ENCODE measurements at regions not wholly inside any gene's neighbourhood (a gene's known extent, or its start where the extent isn't known, plus 50 kb on each side); places are given as distances from the start of the nearest gene placed in this dataset.

DNA sequence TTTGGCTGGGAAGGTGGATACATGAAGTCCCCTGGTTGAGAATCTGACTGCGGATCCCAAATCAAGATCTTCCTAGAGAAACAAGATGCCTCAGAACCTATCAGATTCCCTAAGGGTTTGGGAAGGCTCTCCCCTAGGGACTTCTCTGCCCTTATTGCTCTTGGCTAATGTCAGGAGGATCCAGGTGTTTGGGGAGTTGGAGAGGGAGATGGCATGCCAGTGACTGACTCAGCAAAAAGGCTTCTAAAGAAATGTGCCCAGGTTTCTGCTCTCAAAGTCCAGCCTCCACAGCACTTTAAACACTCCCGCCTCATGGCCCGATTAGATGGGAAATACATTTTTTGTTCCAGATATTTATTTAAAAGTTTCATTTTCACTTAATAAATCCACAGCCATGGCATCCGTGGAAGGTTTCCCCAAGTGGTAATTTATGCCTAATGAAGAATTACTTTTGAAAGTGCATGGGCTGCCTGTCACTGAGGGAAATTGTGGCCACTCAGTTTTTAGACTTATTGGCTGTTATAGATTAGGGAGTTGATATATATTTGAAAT lies 156.4 kb downstream of the OSR1 start:
- no peaks in the 10 kb centered on the region for H4K20me1 ChIP-seq (ENCODE audit: control insufficient read depth, extremely low read depth, insufficient read depth, low read length)
- H3K9me1 ChIP-seq (ENCODE audit: control insufficient read depth, extremely low read depth, insufficient read depth, low read length) = no peaks in the 10 kb centered on the region
- no peaks in the 10 kb centered on the region for H3K36me3 ChIP-seq (ENCODE audit: control insufficient read depth in 2 of 2, extremely low read depth in 1 of 2, insufficient read depth in 2 of 2, low read length in 2 of 2)
- H3K4me1 ChIP-seq (ENCODE audit: control insufficient read depth, extremely low read depth, insufficient read depth, low read length) = no peaks in the 10 kb centered on the region
- dilution Hi-C loops (cut with MboI; ENCODE audit: extremely low pct_ligation_motif_present, low sequenced_read_pairs) = no loop called here
- H3K79me2 ChIP-seq (ENCODE audit: control insufficient read depth, insufficient read depth, low read length) = no peaks in the 10 kb centered on the region
- H3K27ac ChIP-seq (ENCODE audit: control insufficient read depth, insufficient read depth, low read length) = no peak overlapping the region
- TF ChIP-seq EZH2 (IDR thresholded peaks at IDR 0.05; ENCODE audit: low read length) = no peak
- TF ChIP-seq, protein P1, sequence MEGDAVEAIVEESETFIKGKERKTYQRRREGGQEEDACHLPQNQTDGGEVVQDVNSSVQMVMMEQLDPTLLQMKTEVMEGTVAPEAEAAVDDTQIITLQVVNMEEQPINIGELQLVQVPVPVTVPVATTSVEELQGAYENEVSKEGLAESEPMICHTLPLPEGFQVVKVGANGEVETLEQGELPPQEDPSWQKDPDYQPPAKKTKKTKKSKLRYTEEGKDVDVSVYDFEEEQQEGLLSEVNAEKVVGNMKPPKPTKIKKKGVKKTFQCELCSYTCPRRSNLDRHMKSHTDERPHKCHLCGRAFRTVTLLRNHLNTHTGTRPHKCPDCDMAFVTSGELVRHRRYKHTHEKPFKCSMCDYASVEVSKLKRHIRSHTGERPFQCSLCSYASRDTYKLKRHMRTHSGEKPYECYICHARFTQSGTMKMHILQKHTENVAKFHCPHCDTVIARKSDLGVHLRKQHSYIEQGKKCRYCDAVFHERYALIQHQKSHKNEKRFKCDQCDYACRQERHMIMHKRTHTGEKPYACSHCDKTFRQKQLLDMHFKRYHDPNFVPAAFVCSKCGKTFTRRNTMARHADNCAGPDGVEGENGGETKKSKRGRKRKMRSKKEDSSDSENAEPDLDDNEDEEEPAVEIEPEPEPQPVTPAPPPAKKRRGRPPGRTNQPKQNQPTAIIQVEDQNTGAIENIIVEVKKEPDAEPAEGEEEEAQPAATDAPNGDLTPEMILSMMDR (optimal IDR thresholded peaks at IDR 0.05 in 1 of 3, IDR thresholded peaks at IDR 0.05 in 1 of 3, conservative IDR thresholded peaks at IDR 0.05 in 1 of 3; ENCODE audit: extremely low read depth in 1 of 3, insufficient read depth in 2 of 3, low read length in 3 of 3) = no peak
- no peak overlapping the region for H2AFZ ChIP-seq (ENCODE audit: control insufficient read depth, low read length)
- DNase-seq (ENCODE audit: low read depth, low spot score) (no peak), FAIRE-seq (no peak)
- H3K9me3 ChIP-seq (ENCODE audit: control insufficient read depth, low read depth, low read length) = no peaks in the 10 kb centered on the region
- no peak overlapping the region for H3K4me2 ChIP-seq (ENCODE audit: control insufficient read depth, extremely low read depth, insufficient read depth, low read depth, low read length)
- H3K27me3 ChIP-seq (ENCODE audit: control insufficient read depth, extremely low read depth, insufficient read depth, low read length) = no peaks in the 10 kb centered on the region
- no peak overlapping the region for H3K9ac ChIP-seq (ENCODE audit: control insufficient read depth, extremely low read depth, insufficient read depth, low read length)
- no peak overlapping the region for H3K4me3 ChIP-seq (ENCODE audit: control insufficient read depth in 2 of 3, extremely low read depth in 1 of 3, insufficient read depth in 2 of 3, low read depth in 1 of 3, low read length in 3 of 3)

DNA sequence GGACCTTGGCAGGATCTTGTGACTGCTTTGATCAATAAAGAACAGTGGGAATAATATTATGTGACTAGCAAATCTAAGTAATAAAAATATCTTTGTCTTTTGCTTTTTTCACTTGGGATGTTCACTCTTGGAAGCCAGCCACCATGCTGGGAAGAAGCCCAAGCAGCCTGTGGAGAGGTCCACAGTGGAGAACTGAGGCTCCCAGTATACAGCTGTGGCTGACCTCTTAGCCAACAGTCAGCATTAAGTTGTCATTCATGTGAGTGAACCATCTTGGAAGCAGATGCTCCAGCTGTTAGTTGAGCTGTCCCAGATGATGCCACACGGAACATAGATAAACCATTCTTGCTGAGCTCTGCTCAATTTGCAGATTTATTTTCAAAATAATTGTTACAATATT lies 160.0 kb downstream of the OSR1 start:
- H3K9me1 ChIP-seq (ENCODE audit: control insufficient read depth, extremely low read depth, insufficient read depth, low read length) = no peaks in the 10 kb centered on the region
- H2AFZ ChIP-seq (ENCODE audit: control insufficient read depth, low read length) = no peak overlapping the region
- no peaks in the 10 kb centered on the region for H3K36me3 ChIP-seq (ENCODE audit: control insufficient read depth in 2 of 2, extremely low read depth in 1 of 2, insufficient read depth in 2 of 2, low read length in 2 of 2)
- dilution Hi-C loops (cut with MboI; ENCODE audit: extremely low pct_ligation_motif_present, low sequenced_read_pairs) = no loop called here
- H3K27ac ChIP-seq (ENCODE audit: control insufficient read depth, insufficient read depth, low read length) = no peak overlapping the region
- H4K20me1 ChIP-seq (ENCODE audit: control insufficient read depth, extremely low read depth, insufficient read depth, low read length) = no peaks in the 10 kb centered on the region
- FAIRE-seq = no peak
- H3K79me2 ChIP-seq (ENCODE audit: control insufficient read depth, insufficient read depth, low read length) = no peaks in the 10 kb centered on the region
- no peak overlapping the region for H3K4me2 ChIP-seq (ENCODE audit: control insufficient read depth, extremely low read depth, insufficient read depth, low read depth, low read length)
- H3K4me3 ChIP-seq (ENCODE audit: control insufficient read depth in 2 of 3, extremely low read depth in 1 of 3, insufficient read depth in 2 of 3, low read depth in 1 of 3, low read length in 3 of 3) = no peak overlapping the region
- no peaks in the 10 kb centered on the region for H3K9me3 ChIP-seq (ENCODE audit: control insufficient read depth, low read depth, low read length)
- H3K9ac ChIP-seq (ENCODE audit: control insufficient read depth, extremely low read depth, insufficient read depth, low read length) = no peak overlapping the region
- H3K4me1 ChIP-seq (ENCODE audit: control insufficient read depth, extremely low read depth, insufficient read depth, low read length) = no peaks in the 10 kb centered on the region
- TF ChIP-seq EZH2 (IDR thresholded peaks at IDR 0.05; ENCODE audit: low read length) = no peak
- TF ChIP-seq, protein P1 (optimal IDR thresholded peaks at IDR 0.05 in 1 of 3, IDR thresholded peaks at IDR 0.05 in 1 of 3, conservative IDR thresholded peaks at IDR 0.05 in 1 of 3; ENCODE audit: extremely low read depth in 1 of 3, insufficient read depth in 2 of 3, low read length in 3 of 3) = no peak
- no peaks in the 10 kb centered on the region for H3K27me3 ChIP-seq (ENCODE audit: control insufficient read depth, extremely low read depth, insufficient read depth, low read length)
- no peak for DNase-seq (ENCODE audit: low read depth, low spot score)

Measured in keratinocyte (primary cell).